ENCODE measurements at regions not wholly inside any gene's neighbourhood (a gene's known extent, or its start where the extent isn't known, plus 50 kb on each side); places are given as distances from the start of the nearest gene placed in this dataset.
A peak's percentile ranks its signal among the peaks of the same experiment; 100 is the strongest.

- no peaks in the 10 kb centered on the region for H3K36me3 ChIP-seq (ENCODE audit: control insufficient read depth, insufficient read depth, low read length)
- WGBS (ENCODE audit: insufficient coverage), result no CpG with 5 or more reads among the region's 4 CpGs
- no peaks in the 10 kb centered on the region for H3K4me1 ChIP-seq (ENCODE audit: control insufficient read depth, insufficient read depth, low read length)
- H3K27ac ChIP-seq (ENCODE audit: low read length), result no peak overlapping the region
- no peak for DNase-seq
- H3K27me3 ChIP-seq (ENCODE audit: control insufficient read depth, insufficient read depth, low read length), result peaks cover 4% of the 10 kb centered on the region
- no peaks in the 10 kb centered on the region for H3K9me3 ChIP-seq (replicated peaks; ENCODE audit: control insufficient read depth, low read depth, low read length)
- no peak overlapping the region for H3K4me3 ChIP-seq (ENCODE audit: low read length)
These were observed 70.5 kb upstream of the FOXB1 start for GRCh38 chr15:59933607-59934006.

DNA sequence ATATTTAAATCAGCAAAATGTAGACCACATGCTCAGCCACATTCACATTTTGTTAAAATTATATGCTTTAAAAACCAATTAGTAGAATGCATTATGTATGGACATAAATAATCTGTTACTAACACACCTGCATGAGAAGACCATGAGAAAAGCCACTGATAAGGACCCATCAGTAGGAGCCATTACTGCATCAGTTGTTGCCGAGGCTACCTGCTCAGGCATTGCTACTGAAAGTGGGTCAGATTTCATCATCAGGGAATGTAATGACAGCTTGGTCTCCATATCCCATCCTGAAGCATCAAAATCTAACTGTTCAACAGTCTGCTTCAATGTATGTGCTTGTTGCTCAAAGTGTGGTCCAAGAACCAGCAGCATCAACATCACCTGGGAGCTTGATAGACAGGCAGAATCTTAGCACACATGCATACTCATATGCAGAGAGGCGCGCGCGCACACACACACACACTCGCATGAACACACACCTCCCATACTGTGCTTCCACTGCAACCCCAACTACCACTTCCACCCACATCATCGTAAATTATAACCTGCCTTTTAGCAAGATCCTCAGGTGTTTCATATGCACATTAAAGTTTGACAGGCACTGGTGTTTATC, 72.4 kb upstream of the FOXB1 start:
- no peak for DNase-seq
- Histone ChIP-seq H3K27ac (ENCODE audit: low read length) (no peak overlapping the region), H3K36me3 (ENCODE audit: control insufficient read depth, insufficient read depth, low read length) (no peaks in the 10 kb centered on the region), H3K4me1 (ENCODE audit: control insufficient read depth, insufficient read depth, low read length) (no peaks in the 10 kb centered on the region), H3K4me3 (ENCODE audit: low read length) (no peak overlapping the region), H3K9me3 (replicated peaks; ENCODE audit: control insufficient read depth, low read depth, low read length) (no peaks in the 10 kb centered on the region), H3K27me3 (ENCODE audit: control insufficient read depth, insufficient read depth, low read length) (peaks cover 2% of the 10 kb centered on the region)
- WGBS (ENCODE audit: insufficient coverage), result 76% methylated on average over 7 of the region's 7 CpGs

DNA sequence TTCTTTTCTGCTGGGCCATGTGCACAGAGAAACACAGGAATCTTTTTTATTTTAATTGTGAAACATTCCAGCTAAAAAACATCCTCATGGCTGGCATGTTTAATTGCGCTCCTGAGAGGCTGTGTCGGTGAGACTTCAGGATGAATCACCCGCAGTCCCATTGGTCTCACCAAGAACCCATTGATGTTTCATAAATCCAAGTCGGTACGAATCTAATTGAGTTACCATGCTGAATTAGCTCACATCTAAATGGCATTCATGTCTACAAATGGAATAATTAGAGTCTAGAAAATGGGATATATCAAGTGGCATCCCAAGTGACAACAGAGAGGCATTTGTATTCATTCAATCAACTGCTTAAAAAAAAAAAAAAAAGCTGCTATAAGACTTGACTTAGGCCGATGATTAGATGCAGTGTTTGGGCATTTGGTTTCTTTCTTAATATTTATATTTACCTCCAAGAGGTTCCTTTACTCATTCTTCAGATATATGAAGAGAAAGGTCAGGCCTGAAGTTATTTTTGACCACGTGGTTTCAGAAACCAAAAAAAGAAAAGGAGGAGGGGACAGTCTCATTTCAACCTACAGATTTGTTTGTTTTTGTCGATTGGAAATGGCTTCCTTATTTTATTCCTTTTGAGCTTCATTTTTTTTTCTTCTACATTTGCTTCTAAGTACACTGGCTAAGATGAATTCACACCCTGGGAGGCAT, 79.1 kb upstream of the FOXB1 start:
- Histone ChIP-seq H3K9me3 (replicated peaks; ENCODE audit: control insufficient read depth, low read depth, low read length) (peaks cover 2% of the 10 kb centered on the region), H3K4me3 (ENCODE audit: low read length) (no peak overlapping the region), H3K36me3 (ENCODE audit: control insufficient read depth, insufficient read depth, low read length) (no peaks in the 10 kb centered on the region), H3K27ac (ENCODE audit: low read length) (no peak overlapping the region), H3K4me1 (ENCODE audit: control insufficient read depth, insufficient read depth, low read length) (no peaks in the 10 kb centered on the region), H3K27me3 (ENCODE audit: control insufficient read depth, insufficient read depth, low read length) (no peaks in the 10 kb centered on the region)
- 93% methylated on average over 2 of the region's 8 CpGs for WGBS (ENCODE audit: insufficient coverage)
- no peak for DNase-seq

DNA sequence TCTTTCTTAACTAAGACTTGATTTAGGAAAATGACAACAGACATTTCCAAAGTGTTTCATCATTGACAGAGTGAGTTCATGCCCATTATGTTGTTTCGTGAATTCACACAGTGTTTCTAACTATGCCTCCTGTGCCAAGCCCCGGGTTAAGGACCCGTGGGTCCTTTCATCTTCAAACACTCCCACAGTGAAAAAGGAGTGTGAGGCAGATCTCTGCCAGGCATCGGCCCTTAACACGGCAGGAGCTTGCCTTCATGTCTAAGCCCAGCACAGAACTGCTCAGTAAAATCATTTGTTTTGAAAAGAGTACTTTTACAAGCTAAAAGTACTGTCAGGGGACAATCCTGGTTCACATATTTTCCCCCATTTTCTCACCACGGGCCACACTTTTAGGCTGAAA, 80.0 kb upstream of the FOXB1 start:
- H3K27ac ChIP-seq (ENCODE audit: low read length), result no peak overlapping the region
- no peak overlapping the region for H3K4me3 ChIP-seq (ENCODE audit: low read length)
- H3K27me3 ChIP-seq (ENCODE audit: control insufficient read depth, insufficient read depth, low read length), result no peaks in the 10 kb centered on the region
- H3K36me3 ChIP-seq (ENCODE audit: control insufficient read depth, insufficient read depth, low read length), result no peaks in the 10 kb centered on the region
- H3K4me1 ChIP-seq (ENCODE audit: control insufficient read depth, insufficient read depth, low read length), result no peaks in the 10 kb centered on the region
- DNase-seq, result no peak
- WGBS (ENCODE audit: insufficient coverage), result 80% methylated on average over 1 of the region's 6 CpGs
- H3K9me3 ChIP-seq (replicated peaks; ENCODE audit: control insufficient read depth, low read depth, low read length), result peaks cover 2% of the 10 kb centered on the region

GRCh38 chr15:59923508-59923907, 80.6 kb upstream of the FOXB1 start:
- H3K4me1 ChIP-seq (ENCODE audit: control insufficient read depth, insufficient read depth, low read length), result no peaks in the 10 kb centered on the region
- WGBS (ENCODE audit: insufficient coverage), result no CpG with 5 or more reads among the region's 4 CpGs
- peaks cover 2% of the 10 kb centered on the region for H3K9me3 ChIP-seq (replicated peaks; ENCODE audit: control insufficient read depth, low read depth, low read length)
- DNase-seq, result no peak
- no peak overlapping the region for H3K4me3 ChIP-seq (ENCODE audit: low read length)
- H3K27ac ChIP-seq (ENCODE audit: low read length), result no peak overlapping the region
- H3K36me3 ChIP-seq (ENCODE audit: control insufficient read depth, insufficient read depth, low read length), result no peaks in the 10 kb centered on the region
- no peaks in the 10 kb centered on the region for H3K27me3 ChIP-seq (ENCODE audit: control insufficient read depth, insufficient read depth, low read length)

GRCh38 chr15:59918994-59919951, 84.8 kb upstream of the FOXB1 start:
- Histone ChIP-seq H3K9me3 (replicated peaks; ENCODE audit: control insufficient read depth, low read depth, low read length) (no peaks in the 10 kb centered on the region), H3K4me3 (ENCODE audit: low read length) (no peak overlapping the region), H3K27me3 (ENCODE audit: control insufficient read depth, insufficient read depth, low read length) (no peaks in the 10 kb centered on the region), H3K36me3 (ENCODE audit: control insufficient read depth, insufficient read depth, low read length) (no peaks in the 10 kb centered on the region), H3K4me1 (ENCODE audit: control insufficient read depth, insufficient read depth, low read length) (no peaks in the 10 kb centered on the region), H3K27ac (ENCODE audit: low read length) (no peak overlapping the region)
- DNase-seq, result no peak
- WGBS (ENCODE audit: insufficient coverage), result 79% methylated on average over 5 of the region's 11 CpGs

- H3K27me3 ChIP-seq (ENCODE audit: control insufficient read depth, insufficient read depth, low read length), result no peaks in the 10 kb centered on the region
- peak; percentile 4 for DNase-seq
- WGBS (ENCODE audit: insufficient coverage), result 30% methylated on average over 9 of the region's 10 CpGs
- H3K4me1 ChIP-seq (ENCODE audit: control insufficient read depth, insufficient read depth, low read length), result no peaks in the 10 kb centered on the region
- H3K9me3 ChIP-seq (replicated peaks; ENCODE audit: control insufficient read depth, low read depth, low read length), result no peaks in the 10 kb centered on the region
- H3K4me3 ChIP-seq (ENCODE audit: low read length), result no peak overlapping the region
- no peak overlapping the region for H3K27ac ChIP-seq (ENCODE audit: low read length)
- no peaks in the 10 kb centered on the region for H3K36me3 ChIP-seq (ENCODE audit: control insufficient read depth, insufficient read depth, low read length)
These were observed 86.5 kb upstream of the FOXB1 start for GRCh38 chr15:59917504-59918157.

GRCh38 chr15:59906046-59906445, 98.1 kb upstream of the FOXB1 start:
- H3K4me1 ChIP-seq (ENCODE audit: control insufficient read depth, insufficient read depth, low read length), result no peaks in the 10 kb centered on the region
- no peak overlapping the region for H3K27ac ChIP-seq (ENCODE audit: low read length)
- H3K4me3 ChIP-seq (ENCODE audit: low read length), result no peak overlapping the region
- WGBS (ENCODE audit: insufficient coverage), result no CpG with 5 or more reads among the region's 1 CpG
- no peaks in the 10 kb centered on the region for H3K36me3 ChIP-seq (ENCODE audit: control insufficient read depth, insufficient read depth, low read length)
- peaks cover 7% of the 10 kb centered on the region for H3K27me3 ChIP-seq (ENCODE audit: control insufficient read depth, insufficient read depth, low read length)
- no peaks in the 10 kb centered on the region for H3K9me3 ChIP-seq (replicated peaks; ENCODE audit: control insufficient read depth, low read depth, low read length)
- no peak for DNase-seq

- WGBS (ENCODE audit: insufficient coverage), result no CpG with 5 or more reads among the region's 4 CpGs
- no peaks in the 10 kb centered on the region for H3K9me3 ChIP-seq (replicated peaks; ENCODE audit: control insufficient read depth, low read depth, low read length)
- H3K27me3 ChIP-seq (ENCODE audit: control insufficient read depth, insufficient read depth, low read length), result peaks cover 7% of the 10 kb centered on the region
- no peaks in the 10 kb centered on the region for H3K4me1 ChIP-seq (ENCODE audit: control insufficient read depth, insufficient read depth, low read length)
- no peak for DNase-seq
- no peaks in the 10 kb centered on the region for H3K36me3 ChIP-seq (ENCODE audit: control insufficient read depth, insufficient read depth, low read length)
- no peak overlapping the region for H3K4me3 ChIP-seq (ENCODE audit: low read length)
- no peak overlapping the region for H3K27ac ChIP-seq (ENCODE audit: low read length)
These were observed 98.9 kb upstream of the FOXB1 start for GRCh38 chr15:59905176-59905575.
